HL-60 (cell line): ENCODE measurements at regions not wholly inside any gene's neighbourhood (a gene's known extent, or its start where the extent isn't known, plus 50 kb on each side); places are given as distances from the start of the nearest gene placed in this dataset.

Experiments used
- DNase-seq, 2 experiments: peaks; one replicate each; pipeline ENCODE4 v3.0.0-alpha.2; 2010 to 2020; ENCODE audit warnings: low read depth in 1 of 2, low spot score in 1 of 2
- H3K27ac ChIP-seq: fragments of 250-450 bp; sonication (Bioruptor Pico); replicated peaks from 2 replicates; pipeline ENCODE4 v1.5.1; 2020; ENCODE audit warnings: mild to moderate bottlenecking, moderate library complexity
- H3K27me3 ChIP-seq: fragments of 250-450 bp; sonication (Bioruptor Pico); 2 replicates; pipeline ENCODE4 v1.5.1; 2021; ENCODE audit warnings: mild to moderate bottlenecking, moderate library complexity; ENCODE audit not compliant: insufficient read depth, poor library complexity, severe bottlenecking
- H3K4me3 ChIP-seq: replicated peaks from 2 replicates; pipeline ENCODE4 v1.5.1; 2011; ENCODE audit warnings: mild to moderate bottlenecking, control low read depth, low read length; ENCODE audit not compliant: insufficient read depth
- CTCF ChIP-seq: IDR thresholded peaks from one replicate; pipeline ENCODE4 v1.5.1; 2011; ENCODE audit warnings: low read length, control low read depth, inconsistent platforms; ENCODE audit not compliant: insufficient read depth
- GABPA ChIP-seq: IDR thresholded peaks from 2 replicates; pipeline ENCODE4 v1.6.1; 2012; ENCODE audit warnings: low read depth
- POLR2AphosphoS5 ChIP-seq: IDR thresholded peaks from 2 replicates; pipeline ENCODE4 v1.6.1; 2012; ENCODE audit warnings: low read depth
- SPI1 ChIP-seq: IDR thresholded peaks from 2 replicates; pipeline ENCODE4 v1.6.1; 2012; ENCODE audit warnings: low read depth, mild to moderate bottlenecking, borderline replicate concordance
- TF ChIP-seq, protein P1 (sequence below): IDR thresholded peaks from 2 replicates; pipeline ENCODE4 v1.6.1; 2012; ENCODE audit warnings: low read depth; ENCODE audit not compliant: insufficient replicate concordance

DNA sequence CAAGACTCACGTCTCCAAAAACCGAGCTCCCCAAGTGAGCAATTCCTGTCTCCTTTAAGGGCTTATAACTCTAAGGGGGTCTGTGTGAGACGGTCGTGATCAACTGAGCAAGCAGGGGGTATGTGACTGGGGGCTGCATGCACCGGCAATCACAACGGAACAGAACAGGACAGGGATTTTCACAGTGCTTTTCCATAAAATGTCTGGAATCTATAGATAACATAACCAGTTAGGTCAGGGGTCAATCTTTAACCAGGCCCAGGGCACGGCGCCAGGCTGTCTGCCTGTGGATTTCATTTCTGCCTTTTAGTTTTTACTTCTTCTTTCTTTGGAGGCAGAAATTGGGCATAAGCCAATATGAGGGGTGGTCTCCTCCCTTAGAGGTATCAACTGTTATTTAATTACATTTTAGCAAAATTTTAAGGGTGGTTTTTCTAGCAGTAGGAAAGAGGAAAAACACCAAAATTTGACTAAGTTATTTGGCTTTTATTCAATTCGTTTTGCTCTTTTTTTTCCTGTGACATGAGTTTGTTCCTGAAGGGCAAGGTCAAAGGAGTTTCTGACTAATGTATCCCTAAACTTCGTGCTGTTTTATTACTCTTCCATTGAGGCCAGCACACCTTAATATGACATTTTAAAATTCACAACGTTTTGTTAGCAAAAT, 121.4 kb upstream of the SEC61G start:
- DNase-seq = no peak
- Histone ChIP-seq H3K4me3 (no peak overlapping the region), H3K27me3 (peaks cover 3% of the 10 kb centered on the region), H3K27ac (no peak overlapping the region)
- TF ChIP-seq SPI1 (no peak), POLR2AphosphoS5 (no peak), GABPA (no peak), CTCF (no peak)
- TF ChIP-seq, protein P1, sequence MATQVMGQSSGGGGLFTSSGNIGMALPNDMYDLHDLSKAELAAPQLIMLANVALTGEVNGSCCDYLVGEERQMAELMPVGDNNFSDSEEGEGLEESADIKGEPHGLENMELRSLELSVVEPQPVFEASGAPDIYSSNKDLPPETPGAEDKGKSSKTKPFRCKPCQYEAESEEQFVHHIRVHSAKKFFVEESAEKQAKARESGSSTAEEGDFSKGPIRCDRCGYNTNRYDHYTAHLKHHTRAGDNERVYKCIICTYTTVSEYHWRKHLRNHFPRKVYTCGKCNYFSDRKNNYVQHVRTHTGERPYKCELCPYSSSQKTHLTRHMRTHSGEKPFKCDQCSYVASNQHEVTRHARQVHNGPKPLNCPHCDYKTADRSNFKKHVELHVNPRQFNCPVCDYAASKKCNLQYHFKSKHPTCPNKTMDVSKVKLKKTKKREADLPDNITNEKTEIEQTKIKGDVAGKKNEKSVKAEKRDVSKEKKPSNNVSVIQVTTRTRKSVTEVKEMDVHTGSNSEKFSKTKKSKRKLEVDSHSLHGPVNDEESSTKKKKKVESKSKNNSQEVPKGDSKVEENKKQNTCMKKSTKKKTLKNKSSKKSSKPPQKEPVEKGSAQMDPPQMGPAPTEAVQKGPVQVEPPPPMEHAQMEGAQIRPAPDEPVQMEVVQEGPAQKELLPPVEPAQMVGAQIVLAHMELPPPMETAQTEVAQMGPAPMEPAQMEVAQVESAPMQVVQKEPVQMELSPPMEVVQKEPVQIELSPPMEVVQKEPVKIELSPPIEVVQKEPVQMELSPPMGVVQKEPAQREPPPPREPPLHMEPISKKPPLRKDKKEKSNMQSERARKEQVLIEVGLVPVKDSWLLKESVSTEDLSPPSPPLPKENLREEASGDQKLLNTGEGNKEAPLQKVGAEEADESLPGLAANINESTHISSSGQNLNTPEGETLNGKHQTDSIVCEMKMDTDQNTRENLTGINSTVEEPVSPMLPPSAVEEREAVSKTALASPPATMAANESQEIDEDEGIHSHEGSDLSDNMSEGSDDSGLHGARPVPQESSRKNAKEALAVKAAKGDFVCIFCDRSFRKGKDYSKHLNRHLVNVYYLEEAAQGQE = no peak

- no peak for TF ChIP-seq SPI1
- TF ChIP-seq, protein P1 = no peak
- TF ChIP-seq CTCF = no peak
- no peak for TF ChIP-seq GABPA
- no peak for TF ChIP-seq POLR2AphosphoS5
- DNase-seq = no peak
- no peak overlapping the region for H3K4me3 ChIP-seq
These were observed 123.0 kb upstream of the SEC61G start for GRCh38 chr7:54881816-54882520.

GRCh38 chr7:54882694-54883093, 123.7 kb upstream of the SEC61G start:
- Histone ChIP-seq H3K4me3 (no peak overlapping the region), H3K27me3 (peaks cover 3% of the 10 kb centered on the region), H3K27ac (no peak overlapping the region)
- DNase-seq = no peak
- TF ChIP-seq POLR2AphosphoS5 (no peak), CTCF (no peak), GABPA (no peak), SPI1 (no peak)
- TF ChIP-seq, protein P1 = no peak

More at GRCh38 chr7:54881816-54882520, 123.0 kb upstream of the SEC61G start:
- peaks cover 3% of the 10 kb centered on the region for H3K27me3 ChIP-seq
- no peak overlapping the region for H3K27ac ChIP-seq
